ENCODE measurements at regions not wholly inside any gene's neighbourhood (a gene's known extent, or its start where the extent isn't known, plus 50 kb on each side); places are given as distances from the start of the nearest gene placed in this dataset.
A peak's percentile ranks its signal among the peaks of the same experiment; 100 is the strongest.

- Histone ChIP-seq H3K27me3 (ENCODE audit: control insufficient read depth, insufficient read depth, low read length) (no peaks in the 10 kb centered on the region), H3K36me3 (ENCODE audit: control insufficient read depth in 2 of 3, insufficient read depth in 3 of 3, low read length in 3 of 3) (no peaks in the 10 kb centered on the region), H3K9ac (ENCODE audit: low read length in 3 of 3) (no peak overlapping the region), H3K4me1 (ENCODE audit: control insufficient read depth in 2 of 3, insufficient read depth in 2 of 3, low read depth in 1 of 3, low read length in 3 of 3) (peaks cover 3 to 61% (median 44%) of the 10 kb centered on the region in 3 donors), H3K27ac (ENCODE audit: low read depth in 2 of 2, low read length in 2 of 2) (peak overlapping the region in 1 of 2 donors; percentile 68), H3K9me3 (ENCODE audit: control insufficient read depth in 2 of 3, insufficient read depth in 1 of 3, low read length in 3 of 3) (no peaks in the 10 kb centered on the region), H3K4me3 (ENCODE audit: low read length in 3 of 3) (no peak overlapping the region)
- DNase-seq (peak in 1 of 5 donors; percentile 44), FAIRE-seq (no peak)
- TF ChIP-seq CTCF (IDR thresholded peaks at IDR 0.05; ENCODE audit: borderline replicate concordance, extremely low read depth, insufficient read depth) = no peak
- intact Hi-C loops (cut with DNase I) = no loop called here
These were observed 263.6 kb upstream of the USP24 start for GRCh38 chr1:55478742-55479141.

- Histone ChIP-seq H3K4me1 (ENCODE audit: control insufficient read depth in 2 of 3, insufficient read depth in 2 of 3, low read depth in 1 of 3, low read length in 3 of 3) (peaks cover 3 to 68% (median 51%) of the 10 kb centered on the region in 3 donors), H3K27me3 (ENCODE audit: control insufficient read depth, insufficient read depth, low read length) (no peaks in the 10 kb centered on the region), H3K36me3 (ENCODE audit: control insufficient read depth in 2 of 3, insufficient read depth in 3 of 3, low read length in 3 of 3) (no peaks in the 10 kb centered on the region), H3K27ac (ENCODE audit: low read depth in 2 of 2, low read length in 2 of 2) (peak overlapping the region; percentile 7 to 76), H3K4me3 (ENCODE audit: low read length in 3 of 3) (no peak overlapping the region), H3K9ac (ENCODE audit: low read length in 3 of 3) (no peak overlapping the region), H3K9me3 (ENCODE audit: control insufficient read depth in 2 of 3, insufficient read depth in 1 of 3, low read length in 3 of 3) (no peaks in the 10 kb centered on the region)
- no peak for DNase-seq
- no peak for FAIRE-seq
- intact Hi-C loops (cut with DNase I) = no loop called here
- no peak for TF ChIP-seq CTCF (IDR thresholded peaks at IDR 0.05; ENCODE audit: borderline replicate concordance, extremely low read depth, insufficient read depth)
These were observed 262.8 kb upstream of the USP24 start for GRCh38 chr1:55477953-55478352.

GRCh38 chr1:55476445-55477015, 261.4 kb upstream of the USP24 start:
- Histone ChIP-seq H3K36me3 (ENCODE audit: control insufficient read depth in 2 of 3, insufficient read depth in 3 of 3, low read length in 3 of 3) (no peaks in the 10 kb centered on the region), H3K9me3 (ENCODE audit: control insufficient read depth in 2 of 3, insufficient read depth in 1 of 3, low read length in 3 of 3) (no peaks in the 10 kb centered on the region), H3K4me3 (ENCODE audit: low read length in 3 of 3) (peak overlapping the region in 2 of 3 donors; percentile 1 to 31), H3K9ac (ENCODE audit: low read length in 3 of 3) (no peak overlapping the region), H3K27ac (ENCODE audit: low read depth in 2 of 2, low read length in 2 of 2) (peak overlapping the region; percentile 78 to 79), H3K27me3 (ENCODE audit: control insufficient read depth, insufficient read depth, low read length) (no peaks in the 10 kb centered on the region), H3K4me1 (ENCODE audit: control insufficient read depth in 2 of 3, insufficient read depth in 2 of 3, low read depth in 1 of 3, low read length in 3 of 3) (peaks cover 3 to 74% (median 51%) of the 10 kb centered on the region in 3 donors)
- DNase-seq = peak; percentile 59 to 89 (median 72)
- peak; percentile 94 for FAIRE-seq
- intact Hi-C loops (cut with DNase I) = no loop called here
- TF ChIP-seq CTCF (IDR thresholded peaks at IDR 0.05; ENCODE audit: borderline replicate concordance, extremely low read depth, insufficient read depth) = no peak

Data from kidney (tissue), 13 donors.